OCI-LY3 (cell line): ENCODE measurements at regions not wholly inside any gene's neighbourhood (a gene's known extent, or its start where the extent isn't known, plus 50 kb on each side); places are given as distances from the start of the nearest gene placed in this dataset.

Source experiments
- H2AFZ ChIP-seq: fragments of 200-600, 300-600 bp; shearing (Covaris generic); 2 replicates; pipeline ENCODE4 v1.6.0; 2014; ENCODE audit warnings: antibody characterized with exemption, low read depth, low read length
- H3K27ac ChIP-seq: fragments of 200-600, 300-600 bp; sonication (generic); 2 replicates; pipeline ENCODE4 v1.5.1; 2014; ENCODE audit warnings: mild to moderate bottlenecking, low read length, moderate library complexity, mixed read lengths
- H3K27me3 ChIP-seq: fragments of 200-600, 300-600 bp; sonication (generic); 2 replicates; pipeline ENCODE4 v1.6.1; 2014; ENCODE audit warnings: low read depth, low read length, mixed read lengths
- H3K36me3 ChIP-seq: fragments of 200-600, 300-600 bp; sonication (generic); replicated peaks from 2 replicates; pipeline ENCODE3; 2014; ENCODE audit warnings: low read depth, low read length, mixed read lengths
- H3K4me1 ChIP-seq: fragments of 300-600, 200-600 bp; sonication (generic); 2 replicates; pipeline ENCODE4 v1.6.1; 2014; ENCODE audit warnings: low read length, mixed read lengths
- H3K4me2 ChIP-seq: fragments of 200-600, 300-600 bp; sonication (generic); 2 replicates; pipeline ENCODE4 v1.6.1; 2014; ENCODE audit warnings: low read length, mixed read lengths
- H3K4me3 ChIP-seq: fragments of 300-600, 200-600 bp; sonication (generic); 2 replicates; pipeline ENCODE4 v1.5.1; 2014; ENCODE audit warnings: antibody characterized with exemption, mild to moderate bottlenecking, low read length, moderate library complexity
- H3K79me2 ChIP-seq: fragments of 300-600, 200-600 bp; shearing (Covaris generic); 2 replicates; pipeline ENCODE4 v1.6.1; 2014; ENCODE audit warnings: mild to moderate bottlenecking, low read length, mixed read lengths
- H3K9ac ChIP-seq: fragments of 300-600, 200-600 bp; shearing (Covaris generic); 2 replicates; pipeline ENCODE4 v1.6.0; 2014; ENCODE audit warnings: mild to moderate bottlenecking, low read length, moderate library complexity
- H3K9me3 ChIP-seq: fragments of 200-600, 300-600 bp; shearing (Covaris generic); 2 replicates; pipeline ENCODE4 v1.6.1; 2014; ENCODE audit warnings: low read length, mixed read lengths; ENCODE audit not compliant: insufficient read depth
- H4K20me1 ChIP-seq: fragments of 200-600, 300-600 bp; sonication (generic); 2 replicates; pipeline ENCODE4 v1.6.1; 2016; ENCODE audit warnings: low read length, mixed read lengths; ENCODE audit not compliant: insufficient read depth
- EZH2phosphoT487 ChIP-seq: fragments of 200-600 bp; shearing (Covaris generic); IDR thresholded peaks from 2 replicates; pipeline ENCODE4 v1.6.1; 2018; ENCODE audit warnings: antibody characterized with exemption, mixed run types, low read depth
- TF ChIP-seq, protein P1 (sequence below): fragments of 200-600, 300-600 bp; sonication (generic); IDR thresholded peaks from 2 replicates; pipeline ENCODE4 v1.5.1; 2014; ENCODE audit warnings: antibody characterized with exemption, low read length, low read depth

DNA sequence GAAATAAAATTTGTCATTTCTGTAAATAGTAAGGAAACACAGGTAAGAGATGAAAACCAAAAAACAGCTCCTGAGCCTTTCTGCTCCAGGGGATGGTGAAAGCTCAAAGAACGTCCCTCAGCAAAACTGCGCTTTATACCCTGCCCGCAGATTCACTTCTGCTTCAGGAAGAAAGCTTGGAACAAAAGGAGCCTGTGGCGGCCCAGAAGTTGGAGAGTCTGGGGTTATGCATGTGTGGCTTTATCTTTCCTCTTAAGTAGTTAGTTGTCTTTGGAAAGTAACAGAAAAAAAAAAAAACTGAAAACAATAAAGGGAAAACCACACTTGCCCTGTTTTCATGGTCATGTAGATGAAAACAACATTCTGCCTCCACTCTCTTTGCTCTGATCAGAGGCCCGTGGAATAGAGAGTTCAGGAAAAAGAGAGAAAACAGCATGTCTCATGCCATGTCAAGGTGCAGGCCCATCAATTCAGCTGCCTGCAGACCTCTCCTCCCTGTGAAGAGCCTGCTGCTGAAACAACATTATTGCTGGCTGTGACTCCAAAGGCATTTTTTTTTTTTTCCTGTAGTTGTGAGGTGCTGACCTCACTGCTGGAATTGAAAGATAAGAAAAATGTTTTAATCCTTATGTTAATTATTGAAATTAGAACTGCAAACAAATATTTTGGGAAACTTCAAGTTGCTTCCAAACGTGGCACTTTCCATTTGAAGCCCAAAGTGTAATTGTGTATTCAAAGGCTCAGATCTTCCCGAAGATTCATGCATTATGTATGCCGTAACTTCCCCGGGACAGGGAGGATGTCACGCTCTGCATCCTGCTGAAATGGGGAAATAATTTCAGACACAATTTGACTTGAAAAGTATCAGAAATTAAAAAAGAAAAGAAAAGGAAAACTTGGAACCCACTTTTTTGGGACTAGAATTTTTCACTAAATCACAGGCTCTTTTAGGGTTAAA is 108.4 kb upstream of the ZNF385D start:
- Histone ChIP-seq H3K9ac (no peak overlapping the region), H4K20me1 (no peaks in the 10 kb centered on the region), H3K4me1 (no peaks in the 10 kb centered on the region), H3K79me2 (no peaks in the 10 kb centered on the region), H3K4me2 (no peak overlapping the region), H3K27ac (no peak overlapping the region), H3K36me3 (no peaks in the 10 kb centered on the region), H3K9me3 (no peaks in the 10 kb centered on the region), H2AFZ (no peak overlapping the region), H3K27me3 (no peaks in the 10 kb centered on the region), H3K4me3 (no peak overlapping the region)
- no peak for TF ChIP-seq EZH2phosphoT487
- TF ChIP-seq, protein P1, sequence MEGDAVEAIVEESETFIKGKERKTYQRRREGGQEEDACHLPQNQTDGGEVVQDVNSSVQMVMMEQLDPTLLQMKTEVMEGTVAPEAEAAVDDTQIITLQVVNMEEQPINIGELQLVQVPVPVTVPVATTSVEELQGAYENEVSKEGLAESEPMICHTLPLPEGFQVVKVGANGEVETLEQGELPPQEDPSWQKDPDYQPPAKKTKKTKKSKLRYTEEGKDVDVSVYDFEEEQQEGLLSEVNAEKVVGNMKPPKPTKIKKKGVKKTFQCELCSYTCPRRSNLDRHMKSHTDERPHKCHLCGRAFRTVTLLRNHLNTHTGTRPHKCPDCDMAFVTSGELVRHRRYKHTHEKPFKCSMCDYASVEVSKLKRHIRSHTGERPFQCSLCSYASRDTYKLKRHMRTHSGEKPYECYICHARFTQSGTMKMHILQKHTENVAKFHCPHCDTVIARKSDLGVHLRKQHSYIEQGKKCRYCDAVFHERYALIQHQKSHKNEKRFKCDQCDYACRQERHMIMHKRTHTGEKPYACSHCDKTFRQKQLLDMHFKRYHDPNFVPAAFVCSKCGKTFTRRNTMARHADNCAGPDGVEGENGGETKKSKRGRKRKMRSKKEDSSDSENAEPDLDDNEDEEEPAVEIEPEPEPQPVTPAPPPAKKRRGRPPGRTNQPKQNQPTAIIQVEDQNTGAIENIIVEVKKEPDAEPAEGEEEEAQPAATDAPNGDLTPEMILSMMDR = no peak

DNA sequence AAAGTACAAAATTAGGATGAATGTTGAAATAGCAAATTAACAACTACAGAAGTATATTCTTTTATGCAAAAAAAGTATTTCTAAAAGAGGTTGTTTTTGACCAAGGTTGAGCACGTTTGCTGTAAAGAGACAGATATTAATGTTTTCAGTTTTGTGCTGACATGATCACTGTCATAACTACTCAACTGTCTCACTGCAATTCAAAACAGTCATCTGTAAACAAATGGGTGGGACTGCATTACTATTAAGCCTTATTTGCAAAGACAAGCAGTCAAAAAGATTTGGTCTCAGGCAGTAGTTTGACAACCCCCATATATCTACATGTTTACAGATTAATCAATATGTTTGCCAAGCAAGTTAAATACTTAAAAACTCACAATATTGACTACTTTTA is 109.1 kb upstream of the ZNF385D start:
- H3K36me3 ChIP-seq = no peaks in the 10 kb centered on the region
- no peak overlapping the region for H3K4me2 ChIP-seq
- no peak overlapping the region for H2AFZ ChIP-seq
- no peak overlapping the region for H3K4me3 ChIP-seq
- TF ChIP-seq EZH2phosphoT487 = no peak
- TF ChIP-seq, protein P1 = no peak
- no peak overlapping the region for H3K27ac ChIP-seq
- no peaks in the 10 kb centered on the region for H4K20me1 ChIP-seq
- no peaks in the 10 kb centered on the region for H3K27me3 ChIP-seq
- no peak overlapping the region for H3K9ac ChIP-seq
- no peaks in the 10 kb centered on the region for H3K79me2 ChIP-seq
- H3K9me3 ChIP-seq = no peaks in the 10 kb centered on the region
- H3K4me1 ChIP-seq = no peaks in the 10 kb centered on the region

DNA sequence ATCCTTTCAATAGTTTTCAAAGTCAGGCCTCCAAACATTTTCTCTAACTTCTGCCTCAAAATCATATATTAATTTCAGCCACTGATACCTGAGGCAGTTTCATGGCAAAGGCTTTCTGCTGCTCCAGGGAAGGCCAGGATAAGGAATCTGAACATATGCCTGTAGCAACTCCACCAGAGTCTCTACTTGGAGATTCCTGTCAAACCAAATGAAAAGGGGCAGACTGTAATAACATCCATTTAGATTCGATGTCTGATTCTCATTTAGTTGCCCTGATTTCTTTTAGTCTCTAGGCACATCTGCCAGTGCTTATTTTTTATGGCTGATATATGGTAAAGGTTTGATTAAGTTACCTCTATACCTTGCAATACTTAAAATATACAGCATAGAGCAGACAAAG is 109.6 kb upstream of the ZNF385D start:
- no peak overlapping the region for H3K9ac ChIP-seq
- H3K36me3 ChIP-seq = no peaks in the 10 kb centered on the region
- H3K4me2 ChIP-seq = no peak overlapping the region
- H3K79me2 ChIP-seq = no peaks in the 10 kb centered on the region
- no peak overlapping the region for H3K27ac ChIP-seq
- no peak overlapping the region for H2AFZ ChIP-seq
- no peak overlapping the region for H3K4me3 ChIP-seq
- no peaks in the 10 kb centered on the region for H3K27me3 ChIP-seq
- TF ChIP-seq, protein P1 = no peak
- TF ChIP-seq EZH2phosphoT487 = no peak
- H3K4me1 ChIP-seq = no peaks in the 10 kb centered on the region
- no peaks in the 10 kb centered on the region for H3K9me3 ChIP-seq
- no peaks in the 10 kb centered on the region for H4K20me1 ChIP-seq

GRCh38 chr3:21876782-21877181 is 125.8 kb upstream of the ZNF385D start:
- Histone ChIP-seq H3K4me3 (no peak overlapping the region), H3K27me3 (no peaks in the 10 kb centered on the region), H3K36me3 (no peaks in the 10 kb centered on the region), H3K9ac (no peak overlapping the region), H3K4me1 (no peaks in the 10 kb centered on the region), H3K9me3 (no peaks in the 10 kb centered on the region), H3K79me2 (no peaks in the 10 kb centered on the region), H4K20me1 (no peaks in the 10 kb centered on the region), H3K4me2 (no peak overlapping the region), H2AFZ (no peak overlapping the region), H3K27ac (no peak overlapping the region)
- TF ChIP-seq, protein P1 = no peak
- no peak for TF ChIP-seq EZH2phosphoT487
